HCT116 (cell line): ENCODE measurements at regions not wholly inside any gene's neighbourhood (a gene's known extent, or its start where the extent isn't known, plus 50 kb on each side); places are given as distances from the start of the nearest gene placed in this dataset.

ENCODE experiments used
- ATAC-seq: fragments of 200-7000 bp; cut with Tn5 transposase; 2 replicates; pipeline ENCODE4 v1.9.1; 2020; ENCODE audit warnings: mild to moderate bottlenecking, moderate library complexity
- BruUV-seq: library from RNA; stranded (reverse); fragments of 400-500 nt; replicated peaks from 2 replicates; lab custom pipeline; 2021; lab: Mats Ljungman, UMichigan
- CTCF ChIA-PET: fragments of 300-600 bp; sonication (Branson Sonifier 250); formaldehyde crosslinking; loops from one replicate; lab custom pipeline; 2021; ENCODE audit warnings: antibody characterized with exemption; lab: Charles Lee
- POLR2A ChIA-PET: fragments of 300-600, 350-600 bp; sonication (Branson Sonifier 250); formaldehyde crosslinking; loops from one replicate; lab custom pipeline; 2021; ENCODE audit warnings: antibody characterized with exemption; lab: Charles Lee
- RAD21 ChIA-PET, 2 experiments: fragments of 300-600 bp; sonication (Branson Sonifier 250); formaldehyde crosslinking; loops; one replicate each; lab custom pipeline; 2023; ENCODE audit warnings: low total read pairs in 2 of 2; ENCODE audit not compliant: uncharacterized antibody in 2 of 2, unreplicated experiment in 2 of 2, low non-redundant PET in 1 of 2; lab: Charles Lee
- DNase-seq: peaks from one replicate; pipeline ENCODE4 v3.0.0-alpha.2; 2010; ENCODE audit warnings: low read depth, low spot score
- H2AFZ ChIP-seq: fragments of 200-600 bp; shearing (Covaris generic), sonication (generic); 2 replicates; pipeline ENCODE4 v1.6.1; 2017; ENCODE audit warnings: low read depth, mixed run types, mixed read lengths, antibody characterized with exemption, low read length; ENCODE audit not compliant: poor library complexity, severe bottlenecking
- H3K27ac ChIP-seq: 2 replicates; pipeline ENCODE4 v1.5.1; 2012; ENCODE audit warnings: low read depth, low read length
- H3K27me3 ChIP-seq: fragments of 200-600 bp; sonication (generic); 2 replicates; pipeline ENCODE4 v1.6.1; 2016; ENCODE audit warnings: mixed run types, low read length, mixed read lengths; ENCODE audit not compliant: insufficient read depth
- H3K36me3 ChIP-seq, 2 experiments: fragments of 200-500 bp in 1 of 2; fragments of 200-600 bp in 1 of 2; sonication (Bioruptor generic) in 1 of 2; sonication (generic) in 1 of 2; 2 replicates each; pipeline versions ENCODE4 v1.5.1 to v1.6.1; 2014 to 2016; ENCODE audit warnings: low read length in 2 of 2, inconsistent platforms in 1 of 2, mixed read lengths in 1 of 2, mixed run types in 1 of 2; ENCODE audit not compliant: insufficient read depth in 2 of 2, control insufficient read depth in 1 of 2
- H3K4me1 ChIP-seq, 2 experiments: fragments of 200-600 bp in 1 of 2; sonication (generic) in 1 of 2; 2 replicates each; pipeline versions ENCODE4 v1.5.1 to v1.6.1; 2012 to 2017; ENCODE audit warnings: low read length in 2 of 2, inconsistent platforms in 1 of 2, mild to moderate bottlenecking in 1 of 2, mixed read lengths in 1 of 2, mixed run types in 1 of 2, moderate library complexity in 1 of 2; ENCODE audit not compliant: insufficient read depth in 2 of 2, control insufficient read depth in 1 of 2
- H3K4me2 ChIP-seq: fragments of 200-600 bp; sonication (generic); 2 replicates; pipeline ENCODE4 v1.6.1; 2017; ENCODE audit warnings: mixed run types, low read length, mixed read lengths
- H3K4me3 ChIP-seq, 2 experiments: fragments of 200-600 bp in 1 of 2; sonication (generic) in 1 of 2; replicated peaks in 1 of 2; 2 replicates each; pipeline ENCODE4 v1.5.1; 2011 to 2016; ENCODE audit warnings: low read length in 2 of 2, control low read depth in 1 of 2, low read depth in 1 of 2, mild to moderate bottlenecking in 1 of 2, mixed read lengths in 1 of 2, mixed run types in 1 of 2
- H3K79me2 ChIP-seq: fragments of 200-600 bp; sonication (generic); 2 replicates; pipeline ENCODE4 v1.6.1; 2017; ENCODE audit warnings: mild to moderate bottlenecking, mixed run types, low read length, moderate library complexity, mixed read lengths; ENCODE audit not compliant: insufficient read depth
- H3K9ac ChIP-seq: fragments of 200-600 bp; sonication (generic); 2 replicates; pipeline ENCODE4 v1.6.1; 2016; ENCODE audit warnings: low read length, mixed read lengths
- H3K9me2 ChIP-seq: fragments of 200-600 bp; sonication (generic), shearing (Covaris generic); 2 replicates; pipeline ENCODE4 v1.6.1; 2017; ENCODE audit warnings: mixed run types, mild to moderate bottlenecking, moderate library complexity; ENCODE audit not compliant: insufficient read depth
- H3K9me3 ChIP-seq, 2 experiments: fragments of 200-500 bp in 1 of 2; fragments of 200-600 bp in 1 of 2; sonication (Bioruptor generic) in 1 of 2; sonication (generic) in 1 of 2; 2 replicates each; pipeline ENCODE4 v1.6.1; 2014 to 2017; ENCODE audit warnings: low read length in 2 of 2, mixed read lengths in 2 of 2, inconsistent platforms in 1 of 2, low read depth in 1 of 2, mild to moderate bottlenecking in 1 of 2, mixed run types in 1 of 2, moderate library complexity in 1 of 2; ENCODE audit not compliant: control insufficient read depth in 1 of 2, insufficient read depth in 1 of 2
- H4K20me1 ChIP-seq: fragments of 200-600 bp; sonication (generic), shearing (Covaris generic); 2 replicates; pipeline ENCODE4 v1.6.1; 2017; ENCODE audit warnings: mixed run types, mild to moderate bottlenecking, moderate library complexity; ENCODE audit not compliant: insufficient read depth
- ATF3 ChIP-seq: IDR thresholded peaks from 2 replicates; pipeline ENCODE4 v1.6.1; 2012
- CBX3 ChIP-seq: IDR thresholded peaks from 2 replicates; pipeline ENCODE4 v1.6.1; 2012; ENCODE audit warnings: low read depth
- CEBPB ChIP-seq: IDR thresholded peaks from 2 replicates; pipeline ENCODE4 v1.6.1; 2012; ENCODE audit warnings: low read depth
- CTCF ChIP-seq, 3 experiments: fragments of 200-600 bp in 1 of 3; sonication (generic) in 1 of 3; IDR thresholded peaks in 2 of 3; conservative IDR thresholded peaks in 1 of 3; 2 replicates each; pipeline ENCODE4 v1.5.1; 2012 to 2017; ENCODE audit warnings: low read depth in 2 of 3, low read length in 2 of 3, antibody characterized with exemption in 1 of 3, borderline replicate concordance in 1 of 3, control low read depth in 1 of 3, mild to moderate bottlenecking in 1 of 3, mixed read lengths in 1 of 3, mixed run types in 1 of 3, moderate library complexity in 1 of 3; ENCODE audit not compliant: insufficient read depth in 1 of 3
- EGR1 ChIP-seq: IDR thresholded peaks from 2 replicates; pipeline ENCODE4 v1.6.1; 2012; ENCODE audit warnings: low read depth
- EZH2 ChIP-seq: fragments of 200-600 bp; sonication (generic); IDR thresholded peaks from 2 replicates; pipeline ENCODE4 v1.6.1; 2017; ENCODE audit warnings: antibody characterized with exemption, mixed run types
- FOSL1 ChIP-seq: IDR thresholded peaks from 2 replicates; pipeline ENCODE4 v1.6.1; 2012; ENCODE audit warnings: low read depth
- JUND ChIP-seq: IDR thresholded peaks from 2 replicates; pipeline ENCODE4 v1.6.1; 2012
- MAX ChIP-seq: IDR thresholded peaks from 2 replicates; pipeline ENCODE4 v1.6.1; 2012
- SRF ChIP-seq: IDR thresholded peaks from 2 replicates; pipeline ENCODE4 v1.6.1; 2012; ENCODE audit warnings: low read depth
- TCF7L2 ChIP-seq: IDR thresholded peaks from 2 replicates; pipeline ENCODE4 v1.7.0; 2011; ENCODE audit warnings: borderline replicate concordance, inconsistent platforms; ENCODE audit not compliant: insufficient read depth, insufficient read length; ENCODE audit errors: extremely low read depth
- intact Hi-C: fragments of 100-400 bp; cut with micrococcal nuclease; formaldehyde crosslinking; loops from 2 replicates; pipeline ENCODE4 v1.10.0; 2022

GRCh38 chr4:67036791-67037190, 508.5 kb downstream of the CENPC start:
- RAD21 ChIA-PET: no interaction called here
- Histone ChIP-seq H3K9ac (no peak overlapping the region), H3K4me3 (no peak overlapping the region), H3K9me2 (no peaks in the 10 kb centered on the region), H3K27me3 (no peaks in the 10 kb centered on the region)
- POLR2A ChIA-PET: no interaction called here
- no TSS peak for BruUV-seq
- TF ChIP-seq CEBPB (no peak), TCF7L2 (no peak), SRF (no peak), CTCF (IDR thresholded peaks at IDR 0.05 in 2 of 3, conservative IDR thresholded peaks at IDR 0.05 in 1 of 3; ENCODE audit: borderline replicate concordance in 1 of 3, insufficient read depth in 1 of 3, low read depth in 2 of 3, low read length in 2 of 3) (no peak), MAX (no peak), EZH2 (no peak), JUND (no peak), EGR1 (no peak), FOSL1 (no peak), ATF3 (no peak), CBX3 (no peak)
- TF ChIP-seq, all 23 proteins: peak for 0
- Histone ChIP-seq H2AFZ (no peak overlapping the region), H3K27ac (no peak overlapping the region), H3K4me1 (no peaks in the 10 kb centered on the region), H3K79me2 (no peaks in the 10 kb centered on the region), H3K36me3 (no peaks in the 10 kb centered on the region), H3K4me2 (no peak overlapping the region), H4K20me1 (no peaks in the 10 kb centered on the region), H3K9me3 (peaks cover 5 to 15% of the 10 kb centered on the region in 2 experiments; a peak in 3 of 4 replicates)
- CTCF ChIA-PET: no interaction called here
- no peak for ATAC-seq
- intact Hi-C loops: no loop called here
- DNase-seq: no peak
